Trophoblast cell (in vitro differentiated cells and primary cell): ENCODE measurements at regions not wholly inside any gene's neighbourhood (a gene's known extent, or its start where the extent isn't known, plus 50 kb on each side); places are given as distances from the start of the nearest gene placed in this dataset.

Experiments
- DNase-seq, 2 donors: peaks; one replicate each; pipeline ENCODE4 v3.0.0-alpha.2; 2016
- H2AFZ ChIP-seq: 2 replicates; pipeline ENCODE4 v1.6.1; 2013; ENCODE audit warnings: low read length, moderate library complexity, mild to moderate bottlenecking; ENCODE audit not compliant: insufficient read depth, poor library complexity
- H2AK5ac ChIP-seq: 2 replicates; pipeline ENCODE4 v1.6.1; 2013; ENCODE audit warnings: mild to moderate bottlenecking, low read length
- H2BK120ac ChIP-seq: 2 replicates; pipeline ENCODE4 v1.6.1; 2013; ENCODE audit warnings: low read length, mild to moderate bottlenecking, moderate library complexity; ENCODE audit not compliant: insufficient read depth, poor library complexity
- H2BK12ac ChIP-seq: 2 replicates; pipeline ENCODE4 v1.6.1; 2013; ENCODE audit warnings: mild to moderate bottlenecking, low read length, moderate library complexity
- H2BK5ac ChIP-seq: 2 replicates; pipeline ENCODE4 v1.6.1; 2013; ENCODE audit warnings: low read length, low read depth, moderate library complexity, mild to moderate bottlenecking; ENCODE audit not compliant: poor library complexity
- H3K14ac ChIP-seq: 2 replicates; pipeline ENCODE4 v1.6.1; 2013; ENCODE audit warnings: mild to moderate bottlenecking, low read length
- H3K18ac ChIP-seq: 2 replicates; pipeline ENCODE4 v1.6.1; 2013; ENCODE audit warnings: mild to moderate bottlenecking, low read length
- H3K23ac ChIP-seq: 2 replicates; pipeline ENCODE4 v1.6.1; 2013; ENCODE audit warnings: low read length
- H3K27ac ChIP-seq: 2 replicates; pipeline ENCODE4 v1.5.1; 2013; ENCODE audit warnings: low read depth, mild to moderate bottlenecking, inconsistent platforms, low read length, moderate library complexity
- H3K27me3 ChIP-seq: 2 replicates; pipeline ENCODE4 v1.6.1; 2013; ENCODE audit warnings: inconsistent platforms, mild to moderate bottlenecking, low read length, moderate library complexity; ENCODE audit not compliant: insufficient read depth
- H3K36me3 ChIP-seq, 2 experiments: 1 replicate in 1 of 2; 2 replicates in 1 of 2; pipeline ENCODE4 v1.6.1; 2013; ENCODE audit warnings: low read length in 2 of 2, mild to moderate bottlenecking in 2 of 2, moderate library complexity in 1 of 2; ENCODE audit not compliant: insufficient read depth in 2 of 2, control insufficient read depth in 1 of 2
- H3K4ac ChIP-seq: 2 replicates; pipeline ENCODE4 v1.6.1; 2013; ENCODE audit warnings: low read depth, mild to moderate bottlenecking, low read length, moderate library complexity
- H3K4me1 ChIP-seq, 2 experiments: 1 replicate in 1 of 2; 2 replicates in 1 of 2; pipeline ENCODE4 v1.6.1; 2013; ENCODE audit warnings: low read length in 2 of 2, mild to moderate bottlenecking in 2 of 2, moderate library complexity in 1 of 2; ENCODE audit not compliant: insufficient read depth in 2 of 2, control insufficient read depth in 1 of 2
- H3K4me2 ChIP-seq: 2 replicates; pipeline ENCODE4 v1.6.1; 2013; ENCODE audit warnings: inconsistent platforms, mild to moderate bottlenecking, low read length, moderate library complexity
- H3K4me3 ChIP-seq: 2 replicates; pipeline ENCODE4 v1.5.1; 2013; ENCODE audit warnings: mild to moderate bottlenecking, low read depth, low read length, inconsistent platforms
- H3K79me1 ChIP-seq: one replicate; pipeline ENCODE4 v1.6.1; 2013; ENCODE audit warnings: low read length
- H3K79me2 ChIP-seq: 2 replicates; pipeline ENCODE4 v1.6.1; 2013; ENCODE audit warnings: low read length, mild to moderate bottlenecking; ENCODE audit not compliant: control insufficient read depth, insufficient read depth, poor library complexity
- H3K9ac ChIP-seq: 2 replicates; pipeline ENCODE4 v1.6.1; 2013; ENCODE audit warnings: mild to moderate bottlenecking, low read length
- H3K9me3 ChIP-seq: 2 replicates; pipeline ENCODE4 v1.6.1; 2013; ENCODE audit warnings: low read depth, mild to moderate bottlenecking, control low read depth, inconsistent platforms, low read length; ENCODE audit not compliant: insufficient read depth
- H4K12ac ChIP-seq: 2 replicates; pipeline ENCODE4 v1.6.1; 2013; ENCODE audit warnings: low read depth, mild to moderate bottlenecking, low read length, moderate library complexity
- H4K8ac ChIP-seq: 2 replicates; pipeline ENCODE4 v1.6.1; 2013; ENCODE audit warnings: low read depth, mild to moderate bottlenecking, low read length, moderate library complexity
- H4K91ac ChIP-seq: one replicate; pipeline ENCODE4 v1.6.1; 2013; ENCODE audit warnings: low read depth, mild to moderate bottlenecking, low read length, moderate library complexity
- WGBS: extraction: QIAGEN DNeasy Blood & Tissue Kit; methylation state at CpG from one replicate; pipeline ENCODE4 v1.1.7; 2013; ENCODE audit warnings: missing lambda C conversion rate; ENCODE audit not compliant: insufficient read length, insufficient coverage; ENCODE audit errors: extremely low coverage; 5-methylcytosine and 5-hydroxymethylcytosine counted together

- Histone ChIP-seq H4K91ac (no peak overlapping the region), H3K23ac (no peak overlapping the region), H2AFZ (no peak overlapping the region), H2AK5ac (no peak overlapping the region), H3K4ac (no peak overlapping the region), H3K79me2 (no peaks in the 10 kb centered on the region), H3K9ac (no peak overlapping the region), H3K14ac (no peak overlapping the region), H3K4me1 (no peaks in the 10 kb centered on the region), H3K27me3 (no peaks in the 10 kb centered on the region), H2BK5ac (no peak overlapping the region), H3K4me3 (no peak overlapping the region), H3K18ac (no peak overlapping the region), H2BK12ac (no peak overlapping the region), H3K4me2 (no peak overlapping the region), H3K79me1 (no peaks in the 10 kb centered on the region), H3K27ac (no peak overlapping the region), H3K9me3 (no peaks in the 10 kb centered on the region), H4K12ac (no peak overlapping the region), H3K36me3 (no peaks in the 10 kb centered on the region), H4K8ac (no peak overlapping the region), H2BK120ac (no peak overlapping the region)
- DNase-seq, result no peak
- no CpG with 5 or more reads among the region's 2 CpGs for WGBS
Measured at GRCh38 chr4:36471903-36472302, 190.5 kb downstream of the DTHD1 start.

GRCh38 chr4:36476135-36476534 lies 194.7 kb downstream of the DTHD1 start:
- Histone ChIP-seq H3K4me2 (no peak overlapping the region), H3K27ac (no peak overlapping the region), H4K12ac (no peak overlapping the region), H3K14ac (no peak overlapping the region), H4K8ac (no peak overlapping the region), H3K9me3 (no peaks in the 10 kb centered on the region), H2BK120ac (no peak overlapping the region), H3K27me3 (no peaks in the 10 kb centered on the region), H2BK5ac (no peak overlapping the region), H2BK12ac (no peak overlapping the region), H3K79me2 (no peaks in the 10 kb centered on the region), H4K91ac (no peak overlapping the region), H3K79me1 (no peaks in the 10 kb centered on the region), H3K18ac (no peak overlapping the region), H3K9ac (no peak overlapping the region), H3K23ac (no peak overlapping the region), H3K4me1 (no peaks in the 10 kb centered on the region), H3K4me3 (no peak overlapping the region), H2AK5ac (no peak overlapping the region), H2AFZ (no peak overlapping the region), H3K4ac (no peak overlapping the region), H3K36me3 (no peaks in the 10 kb centered on the region)
- WGBS, result no CpG with 5 or more reads among the region's 4 CpGs
- no peak for DNase-seq

GRCh38 chr4:36477861-36478260 lies 196.4 kb downstream of the DTHD1 start:
- H3K9ac ChIP-seq, result no peak overlapping the region
- H3K18ac ChIP-seq, result no peak overlapping the region
- no peak overlapping the region for H3K4ac ChIP-seq
- no peak overlapping the region for H2AK5ac ChIP-seq
- no peak overlapping the region for H4K12ac ChIP-seq
- H4K8ac ChIP-seq, result no peak overlapping the region
- H3K79me2 ChIP-seq, result no peaks in the 10 kb centered on the region
- H4K91ac ChIP-seq, result no peak overlapping the region
- H3K23ac ChIP-seq, result no peak overlapping the region
- no peak overlapping the region for H3K27ac ChIP-seq
- no peak overlapping the region for H2BK12ac ChIP-seq
- no peaks in the 10 kb centered on the region for H3K4me1 ChIP-seq
- no peak overlapping the region for H3K4me3 ChIP-seq
- no peak overlapping the region for H2BK120ac ChIP-seq
- H2BK5ac ChIP-seq, result no peak overlapping the region
- H3K79me1 ChIP-seq, result no peaks in the 10 kb centered on the region
- no peak overlapping the region for H2AFZ ChIP-seq
- no CpG with 5 or more reads among the region's 2 CpGs for WGBS
- no peaks in the 10 kb centered on the region for H3K36me3 ChIP-seq
- H3K9me3 ChIP-seq, result no peaks in the 10 kb centered on the region
- no peak overlapping the region for H3K4me2 ChIP-seq
- H3K27me3 ChIP-seq, result no peaks in the 10 kb centered on the region
- H3K14ac ChIP-seq, result no peak overlapping the region
- no peak for DNase-seq

- no peak for DNase-seq
- no peak overlapping the region for H2BK120ac ChIP-seq
- no peak overlapping the region for H2AFZ ChIP-seq
- no peak overlapping the region for H4K8ac ChIP-seq
- H3K4ac ChIP-seq, result no peak overlapping the region
- H3K4me1 ChIP-seq, result no peaks in the 10 kb centered on the region
- H4K91ac ChIP-seq, result no peak overlapping the region
- no peaks in the 10 kb centered on the region for H3K27me3 ChIP-seq
- H3K18ac ChIP-seq, result no peak overlapping the region
- no peak overlapping the region for H3K9ac ChIP-seq
- H2BK12ac ChIP-seq, result no peak overlapping the region
- no peak overlapping the region for H3K23ac ChIP-seq
- no peaks in the 10 kb centered on the region for H3K79me1 ChIP-seq
- H3K36me3 ChIP-seq, result no peaks in the 10 kb centered on the region
- 100% methylated on average over 1 of the region's 3 CpGs for WGBS
- H3K4me3 ChIP-seq, result no peak overlapping the region
- H3K79me2 ChIP-seq, result no peaks in the 10 kb centered on the region
- H3K14ac ChIP-seq, result no peak overlapping the region
- H3K9me3 ChIP-seq, result no peaks in the 10 kb centered on the region
- no peak overlapping the region for H2AK5ac ChIP-seq
- H3K4me2 ChIP-seq, result no peak overlapping the region
- H3K27ac ChIP-seq, result no peak overlapping the region
- no peak overlapping the region for H2BK5ac ChIP-seq
- no peak overlapping the region for H4K12ac ChIP-seq
Measured at GRCh38 chr4:36485885-36486284, 204.5 kb downstream of the DTHD1 start.
